OCI-LY7 (cell line): ENCODE measurements at regions not wholly inside any gene's neighbourhood (a gene's known extent, or its start where the extent isn't known, plus 50 kb on each side); places are given as distances from the start of the nearest gene placed in this dataset.

Source experiments
- BruUV-seq: library from RNA; stranded (reverse); fragments of 400-500 nt; replicated peaks from 2 replicates; lab custom pipeline; 2021; lab: Mats Ljungman, UMichigan
- CTCF ChIA-PET: fragments of 300-600 bp; sonication (Branson Sonifier 250); formaldehyde crosslinking; loops from one replicate; lab custom pipeline; 2022; ENCODE audit warnings: antibody characterized with exemption; ENCODE audit not compliant: unreplicated experiment; lab: Charles Lee
- POLR2A ChIA-PET: fragments of 300-600 bp; sonication (Branson Sonifier 250); formaldehyde crosslinking; loops from one replicate; lab custom pipeline; 2022; ENCODE audit warnings: antibody characterized with exemption; lab: Charles Lee
- DNase-seq: peaks from one replicate; pipeline ENCODE4 v3.0.0-alpha.2; 2015; ENCODE audit warnings: low spot score
- H2AFZ ChIP-seq: fragments of 200-600 bp; sonication (generic), shearing (Covaris generic); 2 replicates; pipeline ENCODE4 v1.6.1; 2014; ENCODE audit warnings: mild to moderate bottlenecking, antibody characterized with exemption, low read length, moderate library complexity
- H3K27ac ChIP-seq: fragments of 200-600 bp; sonication (generic); 2 replicates; pipeline ENCODE4 v1.5.1; 2014; ENCODE audit warnings: mixed run types, low read depth, mild to moderate bottlenecking, moderate library complexity, low read length, inconsistent platforms; ENCODE audit not compliant: poor library complexity, severe bottlenecking
- H3K36me3 ChIP-seq: fragments of 200-600 bp; sonication (generic); 2 replicates; pipeline ENCODE4 v1.6.1; 2014; ENCODE audit warnings: mild to moderate bottlenecking, antibody characterized with exemption, low read length, moderate library complexity, mixed read lengths; ENCODE audit not compliant: insufficient read depth
- H3K4me1 ChIP-seq: fragments of 200-600 bp; sonication (generic); 2 replicates; pipeline ENCODE4 v1.5.1; 2014; ENCODE audit warnings: mild to moderate bottlenecking, low read length; ENCODE audit not compliant: insufficient read depth, poor library complexity, severe bottlenecking
- H3K4me2 ChIP-seq: fragments of 200-600 bp; sonication (generic); 2 replicates; pipeline ENCODE4 v1.6.1; 2014; ENCODE audit warnings: mild to moderate bottlenecking, low read length
- H3K4me3 ChIP-seq: fragments of 200-600 bp; sonication (generic); 2 replicates; pipeline ENCODE4 v1.5.1; 2014; ENCODE audit warnings: mild to moderate bottlenecking, low read depth, low read length; ENCODE audit not compliant: poor library complexity, severe bottlenecking
- H3K79me2 ChIP-seq: fragments of 200-600 bp; sonication (generic); 2 replicates; pipeline ENCODE4 v1.6.1; 2016; ENCODE audit warnings: low read depth, mild to moderate bottlenecking, low read length, moderate library complexity, mixed read lengths; ENCODE audit not compliant: insufficient read depth
- H3K9me2 ChIP-seq: fragments of 200-600 bp; sonication (generic); 2 replicates; pipeline ENCODE4 v1.6.1; 2016; ENCODE audit warnings: mild to moderate bottlenecking, low read length, mixed read lengths; ENCODE audit not compliant: insufficient read depth
- H3K9me3 ChIP-seq: fragments of 200-600 bp; sonication (generic); 2 replicates; pipeline ENCODE4 v1.6.1; 2014; ENCODE audit warnings: mild to moderate bottlenecking, mixed run types, low read length, mixed read lengths
- H4K20me1 ChIP-seq: fragments of 200-600 bp; sonication (generic); 2 replicates; pipeline ENCODE4 v1.6.1; 2014; ENCODE audit warnings: mild to moderate bottlenecking, antibody characterized with exemption, low read length, moderate library complexity, mixed read lengths; ENCODE audit not compliant: insufficient read depth
- EZH2phosphoT487 ChIP-seq: fragments of 200-600 bp; sonication (generic); IDR thresholded peaks from 2 replicates; pipeline ENCODE4 v1.6.1; 2018; ENCODE audit warnings: low read depth, borderline replicate concordance, mild to moderate bottlenecking, mixed run types, antibody characterized with exemption, low read length, moderate library complexity, mixed read lengths
- intact Hi-C: fragments of 100-400 bp; cut with micrococcal nuclease; formaldehyde crosslinking; loops from one replicate; pipeline ENCODE4 v1.10.0; 2022; ENCODE audit not compliant: unreplicated experiment
- TF ChIP-seq, protein P1 (sequence below): fragments of 200-600 bp; sonication (generic); conservative IDR thresholded peaks from 2 replicates; pipeline ENCODE4 v1.5.1; 2014; ENCODE audit warnings: mild to moderate bottlenecking, antibody characterized with exemption, low read length, moderate library complexity, mixed read lengths

DNA sequence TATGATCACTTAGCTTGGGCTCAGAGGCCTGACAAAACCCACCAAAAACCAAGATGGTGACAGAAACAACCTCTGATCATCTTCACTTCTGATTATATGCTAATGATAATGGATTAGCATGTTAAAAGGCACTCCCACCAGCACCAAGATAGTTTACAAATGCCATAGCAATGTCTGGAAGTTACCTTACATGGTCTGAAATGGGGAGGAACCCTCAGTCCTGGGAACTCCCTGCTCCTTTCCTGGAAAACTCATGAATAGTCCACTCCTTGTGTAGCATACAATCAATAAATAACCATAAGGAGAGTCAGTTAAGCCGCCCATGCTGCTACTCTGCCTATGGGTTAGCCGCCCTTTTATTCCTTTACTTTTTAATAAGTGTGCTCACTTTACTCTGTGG is 120.0 kb upstream of the HS3ST4 start:
- no peak for TF ChIP-seq EZH2phosphoT487
- TF ChIP-seq, protein P1, sequence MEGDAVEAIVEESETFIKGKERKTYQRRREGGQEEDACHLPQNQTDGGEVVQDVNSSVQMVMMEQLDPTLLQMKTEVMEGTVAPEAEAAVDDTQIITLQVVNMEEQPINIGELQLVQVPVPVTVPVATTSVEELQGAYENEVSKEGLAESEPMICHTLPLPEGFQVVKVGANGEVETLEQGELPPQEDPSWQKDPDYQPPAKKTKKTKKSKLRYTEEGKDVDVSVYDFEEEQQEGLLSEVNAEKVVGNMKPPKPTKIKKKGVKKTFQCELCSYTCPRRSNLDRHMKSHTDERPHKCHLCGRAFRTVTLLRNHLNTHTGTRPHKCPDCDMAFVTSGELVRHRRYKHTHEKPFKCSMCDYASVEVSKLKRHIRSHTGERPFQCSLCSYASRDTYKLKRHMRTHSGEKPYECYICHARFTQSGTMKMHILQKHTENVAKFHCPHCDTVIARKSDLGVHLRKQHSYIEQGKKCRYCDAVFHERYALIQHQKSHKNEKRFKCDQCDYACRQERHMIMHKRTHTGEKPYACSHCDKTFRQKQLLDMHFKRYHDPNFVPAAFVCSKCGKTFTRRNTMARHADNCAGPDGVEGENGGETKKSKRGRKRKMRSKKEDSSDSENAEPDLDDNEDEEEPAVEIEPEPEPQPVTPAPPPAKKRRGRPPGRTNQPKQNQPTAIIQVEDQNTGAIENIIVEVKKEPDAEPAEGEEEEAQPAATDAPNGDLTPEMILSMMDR: no peak
- Histone ChIP-seq H2AFZ (no peak overlapping the region), H3K4me1 (no peaks in the 10 kb centered on the region), H4K20me1 (no peaks in the 10 kb centered on the region), H3K9me3 (no peaks in the 10 kb centered on the region), H3K27ac (no peak overlapping the region), H3K9me2 (no peaks in the 10 kb centered on the region), H3K36me3 (no peaks in the 10 kb centered on the region), H3K4me3 (no peak overlapping the region), H3K79me2 (no peaks in the 10 kb centered on the region), H3K4me2 (no peak overlapping the region)
- CTCF ChIA-PET: no interaction called here
- POLR2A ChIA-PET: interaction anchor here (0.6 kb wide), 1 partner anchor 132 kb away, joined by 4 read pairs; no protein-coding TSS in a partner anchor
- intact Hi-C loops: no loop called here
- no TSS peak for BruUV-seq
- no peak for DNase-seq

GRCh38 chr16:25570131-25570530 is 121.6 kb upstream of the HS3ST4 start:
- no peaks in the 10 kb centered on the region for H4K20me1 ChIP-seq
- CTCF ChIA-PET: no interaction called here
- no TSS peak for BruUV-seq

GRCh38 chr16:25568991-25569390 is 122.8 kb upstream of the HS3ST4 start:
- Histone ChIP-seq H4K20me1 (no peaks in the 10 kb centered on the region), H3K9me2 (no peaks in the 10 kb centered on the region), H3K79me2 (no peaks in the 10 kb centered on the region), H3K4me3 (no peak overlapping the region), H2AFZ (no peak overlapping the region), H3K4me1 (no peaks in the 10 kb centered on the region), H3K9me3 (no peaks in the 10 kb centered on the region), H3K27ac (no peak overlapping the region), H3K36me3 (no peaks in the 10 kb centered on the region), H3K4me2 (no peak overlapping the region)
- TF ChIP-seq EZH2phosphoT487: no peak
- TF ChIP-seq, protein P1: no peak
- intact Hi-C loops: no loop called here
- DNase-seq: no peak
- ChIA-PET POLR2A (no interaction called here), CTCF (no interaction called here)
- BruUV-seq: no TSS peak

More at GRCh38 chr16:25570131-25570530, 121.6 kb upstream of the HS3ST4 start:
- no peak for DNase-seq
- no peak overlapping the region for H3K27ac ChIP-seq
- no peaks in the 10 kb centered on the region for H3K4me1 ChIP-seq
- TF ChIP-seq EZH2phosphoT487: no peak
- TF ChIP-seq, protein P1: no peak
- H3K36me3 ChIP-seq: no peaks in the 10 kb centered on the region
- intact Hi-C loops: no loop called here
- no peaks in the 10 kb centered on the region for H3K9me2 ChIP-seq
- POLR2A ChIA-PET: no interaction called here
- no peak overlapping the region for H3K4me3 ChIP-seq
- H2AFZ ChIP-seq: no peak overlapping the region
- H3K9me3 ChIP-seq: no peaks in the 10 kb centered on the region
- H3K79me2 ChIP-seq: no peaks in the 10 kb centered on the region
- no peak overlapping the region for H3K4me2 ChIP-seq
